GM13976 (cell line): ENCODE measurements at regions not wholly inside any gene's neighbourhood (a gene's known extent, or its start where the extent isn't known, plus 50 kb on each side); places are given as distances from the start of the nearest gene placed in this dataset.

Experiments used
- DNase-seq: peaks from one replicate; pipeline ENCODE4 v3.0.0; 2012; ENCODE audit warnings: low spot score
- CTCF ChIP-seq: IDR thresholded peaks from 2 replicates; pipeline ENCODE4 v1.5.1; 2012; ENCODE audit warnings: borderline replicate concordance, mild to moderate bottlenecking; ENCODE audit not compliant: insufficient read depth; ENCODE audit errors: extremely low read depth, missing control alignments, control extremely low read depth
- in situ Hi-C: fragments of 300-500 bp; cut with MboI; formaldehyde crosslinking; loops from one replicate; pipeline ENCODE4 v1.12.0; 2022; ENCODE audit warnings: low sequenced_read_pairs, mixed read lengths, inconsistent platforms; ENCODE audit not compliant: unreplicated experiment

GRCh38 chr9:90047828-90048227, 443.0 kb downstream of the GADD45G start:
- no peak for TF ChIP-seq CTCF
- in situ Hi-C loops: no loop called here
- no peak for DNase-seq

- in situ Hi-C loops: no loop called here
- TF ChIP-seq CTCF: no peak
- no peak for DNase-seq
Measured at GRCh38 chr9:90052366-90052765, 447.6 kb downstream of the GADD45G start.

- no peak for DNase-seq
- in situ Hi-C loops: no loop called here
- TF ChIP-seq CTCF: no peak
Measured at GRCh38 chr9:90053027-90053426, 448.2 kb downstream of the GADD45G start.

- in situ Hi-C loops: no loop called here
- TF ChIP-seq CTCF: no peak
- no peak for DNase-seq
Measured at GRCh38 chr9:90054810-90055209, 450.0 kb downstream of the GADD45G start.

GRCh38 chr9:90055226-90055625, 450.4 kb downstream of the GADD45G start:
- no peak for DNase-seq
- TF ChIP-seq CTCF: no peak
- in situ Hi-C loops: no loop called here

GRCh38 chr9:90057361-90057760, 452.5 kb downstream of the GADD45G start:
- TF ChIP-seq CTCF: no peak
- no peak for DNase-seq
- in situ Hi-C loops: no loop called here
